ENCODE measurements at regions not wholly inside any gene's neighbourhood (a gene's known extent, or its start where the extent isn't known, plus 50 kb on each side); places are given as distances from the start of the nearest gene placed in this dataset.

DNA sequence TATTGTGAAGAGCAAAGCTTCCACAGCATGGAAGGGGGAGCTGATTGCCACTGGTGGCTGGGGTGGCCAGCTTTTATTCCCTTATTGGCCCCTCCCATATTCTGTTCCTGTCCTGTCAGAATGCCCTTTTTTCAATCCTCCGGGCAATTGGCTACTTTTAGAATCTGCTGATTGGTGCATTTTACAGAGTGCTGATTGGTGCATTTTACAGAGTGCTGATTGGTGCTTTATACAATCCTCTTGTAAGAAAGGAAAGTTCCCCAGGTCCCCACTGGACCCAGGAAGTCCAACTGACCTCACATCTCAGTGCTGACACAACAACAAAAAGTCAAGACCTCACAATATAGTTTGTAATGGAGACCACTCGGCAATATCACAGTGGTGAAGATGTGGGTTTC is 195.0 kb downstream of the SPATA31A6 start:
- TF ChIP-seq, protein P1, sequence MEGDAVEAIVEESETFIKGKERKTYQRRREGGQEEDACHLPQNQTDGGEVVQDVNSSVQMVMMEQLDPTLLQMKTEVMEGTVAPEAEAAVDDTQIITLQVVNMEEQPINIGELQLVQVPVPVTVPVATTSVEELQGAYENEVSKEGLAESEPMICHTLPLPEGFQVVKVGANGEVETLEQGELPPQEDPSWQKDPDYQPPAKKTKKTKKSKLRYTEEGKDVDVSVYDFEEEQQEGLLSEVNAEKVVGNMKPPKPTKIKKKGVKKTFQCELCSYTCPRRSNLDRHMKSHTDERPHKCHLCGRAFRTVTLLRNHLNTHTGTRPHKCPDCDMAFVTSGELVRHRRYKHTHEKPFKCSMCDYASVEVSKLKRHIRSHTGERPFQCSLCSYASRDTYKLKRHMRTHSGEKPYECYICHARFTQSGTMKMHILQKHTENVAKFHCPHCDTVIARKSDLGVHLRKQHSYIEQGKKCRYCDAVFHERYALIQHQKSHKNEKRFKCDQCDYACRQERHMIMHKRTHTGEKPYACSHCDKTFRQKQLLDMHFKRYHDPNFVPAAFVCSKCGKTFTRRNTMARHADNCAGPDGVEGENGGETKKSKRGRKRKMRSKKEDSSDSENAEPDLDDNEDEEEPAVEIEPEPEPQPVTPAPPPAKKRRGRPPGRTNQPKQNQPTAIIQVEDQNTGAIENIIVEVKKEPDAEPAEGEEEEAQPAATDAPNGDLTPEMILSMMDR (conservative IDR thresholded peaks at IDR 0.05; ENCODE audit: low read length) = no peak
- TF ChIP-seq EZH2phosphoT487 (IDR thresholded peaks at IDR 0.05; ENCODE audit: borderline replicate concordance) = no peak

Data from Loucy (cell line).